ENCODE measurements at regions not wholly inside any gene's neighbourhood (a gene's known extent, or its start where the extent isn't known, plus 50 kb on each side); places are given as distances from the start of the nearest gene placed in this dataset.

DNA sequence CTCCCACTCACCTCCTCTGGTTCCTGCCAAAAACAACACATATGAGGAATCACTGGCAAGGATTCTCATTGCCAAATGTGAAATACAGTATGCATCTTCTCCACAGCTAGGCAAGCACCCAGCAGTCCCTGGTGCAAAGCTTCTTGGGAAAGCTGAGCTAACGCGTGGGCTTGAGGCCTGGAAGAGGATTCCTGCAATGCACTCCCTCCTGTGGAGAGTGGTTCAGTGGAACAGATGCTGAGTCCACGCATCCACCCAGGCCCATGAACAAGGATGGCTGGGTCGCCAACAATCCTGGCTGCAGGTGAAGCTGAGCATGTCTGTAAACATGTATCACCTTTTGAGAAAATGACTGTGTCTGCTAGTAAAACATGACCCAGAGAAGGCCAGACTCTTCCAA, 113.2 kb upstream of the CHST15 start:
- Histone ChIP-seq H2AFZ (ENCODE audit: low read depth, low read length, poor library complexity, severe bottlenecking) (no peak overlapping the region), H3K4me2 (ENCODE audit: low read length) (no peak overlapping the region), H3K36me3 (ENCODE audit: control insufficient read depth in 1 of 2, insufficient read depth in 2 of 2, low read length in 2 of 2) (no peaks in the 10 kb centered on the region), H3K4me1 (ENCODE audit: control insufficient read depth in 1 of 2, insufficient read depth in 2 of 2, low read length in 2 of 2) (no peaks in the 10 kb centered on the region), H3K27ac (ENCODE audit: low read depth, low read length) (no peak overlapping the region), H3K9ac (ENCODE audit: low read length) (no peak overlapping the region), H3K9me2 (ENCODE audit: insufficient read depth) (no peaks in the 10 kb centered on the region), H3K9me3 (ENCODE audit: control insufficient read depth in 1 of 2, insufficient read depth in 1 of 2, low read depth in 1 of 2, low read length in 2 of 2) (peaks cover 4 to 11% of the 10 kb centered on the region in 2 experiments; a peak in 2 of 4 replicates), H3K79me2 (ENCODE audit: insufficient read depth, low read length) (no peaks in the 10 kb centered on the region), H3K4me3 (replicated peaks in 1 of 2; ENCODE audit: low read depth in 1 of 2, low read length in 2 of 2) (no peak overlapping the region), H4K20me1 (ENCODE audit: insufficient read depth) (no peaks in the 10 kb centered on the region), H3K27me3 (ENCODE audit: insufficient read depth, low read length) (no peaks in the 10 kb centered on the region)
- no peak for DNase-seq (ENCODE audit: low read depth, low spot score)
- intact Hi-C loops (cut with micrococcal nuclease), result no loop called here
- POLR2A ChIA-PET, result no interaction called here
- no peak for ATAC-seq
- TF ChIP-seq EZH2phosphoT487 (IDR thresholded peaks at IDR 0.05; ENCODE audit: borderline replicate concordance) (no peak), ATF3 (IDR thresholded peaks at IDR 0.05) (no peak), TCF7L2 (IDR thresholded peaks at IDR 0.05; ENCODE audit: borderline replicate concordance, extremely low read depth, insufficient read depth, insufficient read length) (no peak), CEBPB (IDR thresholded peaks at IDR 0.05; ENCODE audit: low read depth) (no peak), ELF1 (IDR thresholded peaks at IDR 0.05; ENCODE audit: borderline replicate concordance, low read depth) (no peak), MAX (IDR thresholded peaks at IDR 0.05) (no peak), JUND (IDR thresholded peaks at IDR 0.05) (no peak)
- CTCF ChIA-PET, result interaction anchor here (2.5 kb wide), 1 partner anchor 14 kb away, joined by 10 read pairs; no protein-coding TSS in a partner anchor
- RAD21 ChIA-PET (ENCODE audit: low non-redundant PET in 1 of 2, low total read pairs in 2 of 2, uncharacterized antibody in 2 of 2, unreplicated experiment in 2 of 2), result no interaction called here
- BruUV-seq (replicated peaks), result no TSS peak

DNA sequence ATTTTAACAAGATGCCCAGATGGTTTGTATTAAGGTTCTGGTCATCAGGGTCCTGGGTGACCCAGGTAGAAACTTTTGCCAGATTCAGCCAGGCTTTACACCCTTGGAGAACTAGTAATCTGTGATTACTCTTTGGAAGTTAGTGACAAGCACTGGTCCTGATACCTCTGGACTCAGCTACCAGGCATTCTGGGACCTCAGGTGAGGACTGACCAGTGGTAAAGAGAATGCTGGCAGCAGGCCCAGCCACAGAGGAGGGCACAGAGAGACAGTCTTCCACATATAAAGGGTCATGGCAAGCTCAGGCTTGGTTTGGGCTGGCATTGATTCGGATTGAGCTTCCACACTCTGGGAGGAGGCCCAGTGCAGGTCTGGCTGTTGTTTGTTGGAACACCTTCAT, 112.0 kb upstream of the CHST15 start:
- Histone ChIP-seq H3K9me3 (ENCODE audit: control insufficient read depth in 1 of 2, insufficient read depth in 1 of 2, low read depth in 1 of 2, low read length in 2 of 2) (peaks cover 0 to 4% of the 10 kb centered on the region in 2 experiments; a peak in 2 of 4 replicates), H4K20me1 (ENCODE audit: insufficient read depth) (no peaks in the 10 kb centered on the region), H3K9ac (ENCODE audit: low read length) (no peak overlapping the region), H3K4me2 (ENCODE audit: low read length) (no peak overlapping the region), H3K9me2 (ENCODE audit: insufficient read depth) (no peaks in the 10 kb centered on the region), H3K79me2 (ENCODE audit: insufficient read depth, low read length) (no peaks in the 10 kb centered on the region), H3K27me3 (ENCODE audit: insufficient read depth, low read length) (no peaks in the 10 kb centered on the region), H2AFZ (ENCODE audit: low read depth, low read length, poor library complexity, severe bottlenecking) (no peak overlapping the region), H3K4me1 (ENCODE audit: control insufficient read depth in 1 of 2, insufficient read depth in 2 of 2, low read length in 2 of 2) (no peaks in the 10 kb centered on the region), H3K4me3 (replicated peaks in 1 of 2; ENCODE audit: low read depth in 1 of 2, low read length in 2 of 2) (no peak overlapping the region), H3K36me3 (ENCODE audit: control insufficient read depth in 1 of 2, insufficient read depth in 2 of 2, low read length in 2 of 2) (no peaks in the 10 kb centered on the region), H3K27ac (ENCODE audit: low read depth, low read length) (no peak overlapping the region)
- BruUV-seq (replicated peaks), result no TSS peak
- ATAC-seq, result no peak
- TF ChIP-seq EGR1 (IDR thresholded peaks at IDR 0.05; ENCODE audit: low read depth) (no peak), ZFX (IDR thresholded peaks at IDR 0.05) (no peak), CEBPB (IDR thresholded peaks at IDR 0.05; ENCODE audit: low read depth) (no peak), EZH2phosphoT487 (IDR thresholded peaks at IDR 0.05; ENCODE audit: borderline replicate concordance) (no peak), SP1 (IDR thresholded peaks at IDR 0.05; ENCODE audit: low read depth) (no peak), POLR2AphosphoS5 (IDR thresholded peaks at IDR 0.05; ENCODE audit: low read depth, low read length) (no peak), MAX (IDR thresholded peaks at IDR 0.05) (no peak), ELF1 (IDR thresholded peaks at IDR 0.05; ENCODE audit: borderline replicate concordance, low read depth) (no peak), JUND (IDR thresholded peaks at IDR 0.05) (no peak), SIN3A (IDR thresholded peaks at IDR 0.05; ENCODE audit: low read depth) (no peak)
- TF ChIP-seq, protein P1, sequence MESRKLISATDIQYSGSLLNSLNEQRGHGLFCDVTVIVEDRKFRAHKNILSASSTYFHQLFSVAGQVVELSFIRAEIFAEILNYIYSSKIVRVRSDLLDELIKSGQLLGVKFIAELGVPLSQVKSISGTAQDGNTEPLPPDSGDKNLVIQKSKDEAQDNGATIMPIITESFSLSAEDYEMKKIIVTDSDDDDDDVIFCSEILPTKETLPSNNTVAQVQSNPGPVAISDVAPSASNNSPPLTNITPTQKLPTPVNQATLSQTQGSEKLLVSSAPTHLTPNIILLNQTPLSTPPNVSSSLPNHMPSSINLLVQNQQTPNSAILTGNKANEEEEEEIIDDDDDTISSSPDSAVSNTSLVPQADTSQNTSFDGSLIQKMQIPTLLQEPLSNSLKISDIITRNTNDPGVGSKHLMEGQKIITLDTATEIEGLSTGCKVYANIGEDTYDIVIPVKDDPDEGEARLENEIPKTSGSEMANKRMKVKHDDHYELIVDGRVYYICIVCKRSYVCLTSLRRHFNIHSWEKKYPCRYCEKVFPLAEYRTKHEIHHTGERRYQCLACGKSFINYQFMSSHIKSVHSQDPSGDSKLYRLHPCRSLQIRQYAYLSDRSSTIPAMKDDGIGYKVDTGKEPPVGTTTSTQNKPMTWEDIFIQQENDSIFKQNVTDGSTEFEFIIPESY (IDR thresholded peaks at IDR 0.05; ENCODE audit: extremely low read depth, insufficient replicate concordance, low read length), result no peak
- DNase-seq (ENCODE audit: low read depth, low spot score), result no peak
- ChIA-PET RAD21 (ENCODE audit: low non-redundant PET in 1 of 2, low total read pairs in 2 of 2, uncharacterized antibody in 2 of 2, unreplicated experiment in 2 of 2) (no interaction called here), POLR2A (no interaction called here), CTCF (interaction anchor here (2.5 kb wide), 1 partner anchor 13 kb away, joined by 10 read pairs; no protein-coding TSS in a partner anchor)
- intact Hi-C loops (cut with micrococcal nuclease), result no loop called here
